ENCODE measurements at regions not wholly inside any gene's neighbourhood (a gene's known extent, or its start where the extent isn't known, plus 50 kb on each side); places are given as distances from the start of the nearest gene placed in this dataset.
"Not testable (repeated sequence)": the region's sequence is repeated elsewhere in the genome, so short reads cannot be mapped to it uniquely, and the experiment has no call there.

GRCh38 chr2:205868053-205868452 is 185.8 kb downstream of the NRP2 start:
- H3K4me3 ChIP-seq (ENCODE audit: low read depth, low read length) = no peak overlapping the region
- TF ChIP-seq, protein P1, sequence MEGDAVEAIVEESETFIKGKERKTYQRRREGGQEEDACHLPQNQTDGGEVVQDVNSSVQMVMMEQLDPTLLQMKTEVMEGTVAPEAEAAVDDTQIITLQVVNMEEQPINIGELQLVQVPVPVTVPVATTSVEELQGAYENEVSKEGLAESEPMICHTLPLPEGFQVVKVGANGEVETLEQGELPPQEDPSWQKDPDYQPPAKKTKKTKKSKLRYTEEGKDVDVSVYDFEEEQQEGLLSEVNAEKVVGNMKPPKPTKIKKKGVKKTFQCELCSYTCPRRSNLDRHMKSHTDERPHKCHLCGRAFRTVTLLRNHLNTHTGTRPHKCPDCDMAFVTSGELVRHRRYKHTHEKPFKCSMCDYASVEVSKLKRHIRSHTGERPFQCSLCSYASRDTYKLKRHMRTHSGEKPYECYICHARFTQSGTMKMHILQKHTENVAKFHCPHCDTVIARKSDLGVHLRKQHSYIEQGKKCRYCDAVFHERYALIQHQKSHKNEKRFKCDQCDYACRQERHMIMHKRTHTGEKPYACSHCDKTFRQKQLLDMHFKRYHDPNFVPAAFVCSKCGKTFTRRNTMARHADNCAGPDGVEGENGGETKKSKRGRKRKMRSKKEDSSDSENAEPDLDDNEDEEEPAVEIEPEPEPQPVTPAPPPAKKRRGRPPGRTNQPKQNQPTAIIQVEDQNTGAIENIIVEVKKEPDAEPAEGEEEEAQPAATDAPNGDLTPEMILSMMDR (IDR thresholded peaks at IDR 0.05; ENCODE audit: insufficient read depth, low read depth, low read length) = no peak
- no peak for DNase-seq (ENCODE audit: low read depth)

DNA sequence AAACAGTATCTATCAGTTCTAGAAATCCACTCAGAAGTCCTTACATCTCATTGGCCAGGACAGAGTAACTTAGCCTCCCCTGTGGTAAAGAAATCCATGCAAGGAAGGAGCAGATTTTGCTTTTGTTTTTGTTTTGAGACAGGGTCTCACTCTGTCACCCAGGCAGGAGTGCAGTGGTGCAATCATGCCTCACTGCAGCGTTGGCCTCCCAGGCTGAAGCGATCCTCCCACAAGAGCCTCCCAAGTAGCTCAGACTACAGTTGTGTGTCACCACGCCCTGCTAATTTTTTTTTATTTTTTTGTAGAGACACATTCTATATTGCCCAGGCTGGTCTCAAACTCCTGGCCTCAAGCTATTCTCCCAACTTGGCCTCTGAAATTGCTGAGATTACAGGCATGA is 185.1 kb downstream of the NRP2 start:
- DNase-seq (ENCODE audit: low read depth) = no peak
- TF ChIP-seq, protein P1 (IDR thresholded peaks at IDR 0.05; ENCODE audit: insufficient read depth, low read depth, low read length) = no peak
- H3K4me3 ChIP-seq (ENCODE audit: low read depth, low read length) = no peak overlapping the region

- DNase-seq (ENCODE audit: low read depth) = no peak
- TF ChIP-seq, protein P1 (IDR thresholded peaks at IDR 0.05; ENCODE audit: insufficient read depth, low read depth, low read length) = no peak
- no peak overlapping the region for H3K4me3 ChIP-seq (ENCODE audit: low read depth, low read length)
These were observed 183.7 kb downstream of the NRP2 start for GRCh38 chr2:205865905-205866441.

DNA sequence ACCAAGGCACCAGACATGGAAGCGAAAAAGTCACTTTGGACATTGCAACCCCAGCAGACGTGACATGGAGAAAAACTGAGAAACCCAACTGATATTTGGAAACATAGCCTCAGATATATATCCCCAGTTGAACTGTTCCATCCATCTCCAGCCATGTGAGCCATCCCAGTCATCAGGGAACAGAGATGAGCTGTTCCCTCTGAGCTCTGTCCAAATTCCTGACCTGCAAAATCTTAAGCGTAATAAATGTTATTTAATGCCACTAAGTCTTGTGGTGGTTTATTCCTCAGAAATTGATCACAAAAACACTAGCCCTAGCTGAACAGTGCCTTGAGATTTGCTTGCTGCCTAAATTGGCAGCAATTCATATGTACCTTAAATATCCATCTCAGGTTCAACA is 182.8 kb downstream of the NRP2 start:
- no peak for DNase-seq (ENCODE audit: low read depth)
- no peak overlapping the region for H3K4me3 ChIP-seq (ENCODE audit: low read depth, low read length)
- TF ChIP-seq, protein P1 (IDR thresholded peaks at IDR 0.05; ENCODE audit: insufficient read depth, low read depth, low read length) = no peak

DNA sequence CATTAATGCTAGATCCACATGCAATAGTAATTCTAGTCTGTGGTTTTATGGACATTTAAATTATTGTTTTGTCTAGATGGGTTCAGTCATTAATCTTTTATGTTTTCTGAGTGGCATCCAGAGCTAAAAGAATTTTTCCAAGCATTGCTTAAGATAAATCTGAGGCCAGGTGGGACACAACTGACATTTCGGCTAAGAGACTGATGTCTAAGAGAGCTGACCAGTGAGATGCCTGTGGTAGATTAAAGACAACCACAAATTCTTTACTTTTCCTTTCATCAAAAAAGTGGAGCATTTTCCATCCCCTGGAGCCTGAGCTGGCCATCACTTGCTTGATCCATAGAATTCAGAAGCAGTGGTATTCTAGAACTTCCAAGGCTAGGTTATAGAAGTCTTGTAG is 182.2 kb downstream of the NRP2 start:
- TF ChIP-seq, protein P1 (IDR thresholded peaks at IDR 0.05; ENCODE audit: insufficient read depth, low read depth, low read length) = no peak
- no peak for DNase-seq (ENCODE audit: low read depth)

GRCh38 chr2:205862761-205863160 is 180.5 kb downstream of the NRP2 start:
- not testable (repeated sequence) for DNase-seq (ENCODE audit: low read depth)

More for the DNA sequence above, 182.2 kb downstream of the NRP2 start:
- H3K4me3 ChIP-seq (ENCODE audit: low read depth, low read length) = no peak overlapping the region

GRCh38 chr2:205860885-205861284 is 178.6 kb downstream of the NRP2 start:
- no peak for DNase-seq (ENCODE audit: low read depth)
- H3K4me3 ChIP-seq (ENCODE audit: low read depth, low read length) = no peak overlapping the region
- TF ChIP-seq, protein P1 (IDR thresholded peaks at IDR 0.05; ENCODE audit: insufficient read depth, low read depth, low read length) = no peak

More at GRCh38 chr2:205862761-205863160, 180.5 kb downstream of the NRP2 start:
- not testable (repeated sequence) for H3K4me3 ChIP-seq (ENCODE audit: low read depth, low read length)

All from fibroblast of villous mesenchyme (primary cell).